GM19395 (cell line): ENCODE measurements at regions not wholly inside any gene's neighbourhood (a gene's known extent, or its start where the extent isn't known, plus 50 kb on each side); places are given as distances from the start of the nearest gene placed in this dataset.
"Not testable (repeated sequence)": the region's sequence is repeated elsewhere in the genome, so short reads cannot be mapped to it uniquely, and the experiment has no call there.

Experiments used
- ATAC-seq: cut with Tn5 transposase; IDR thresholded peaks from one replicate; pipeline ENCODE4 v1.9.1; 2021; ENCODE audit warnings: mild to moderate bottlenecking, moderate library complexity; ENCODE audit not compliant: unreplicated experiment

GRCh38 chr18:59801576-59801975, 98.2 kb upstream of the PMAIP1 start:
- no peak for ATAC-seq

DNA sequence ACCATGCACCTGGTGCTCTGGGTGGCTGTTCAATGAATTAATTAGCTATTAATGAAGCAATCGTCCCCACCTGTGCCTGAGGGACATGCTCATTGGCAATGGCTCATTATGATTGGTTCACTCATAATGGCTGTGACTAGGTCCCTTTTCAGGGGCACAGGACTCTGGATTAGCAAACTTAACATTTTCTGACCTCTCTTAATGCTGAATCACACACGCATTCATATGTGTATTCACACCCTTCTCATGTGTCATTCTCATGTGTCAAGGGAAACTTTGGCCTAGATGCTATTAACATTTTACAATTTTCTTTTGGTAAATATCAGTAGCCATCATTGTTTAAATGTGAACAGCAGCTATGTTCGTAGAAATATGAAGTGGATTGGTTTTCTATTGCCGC, 98.9 kb upstream of the PMAIP1 start:
- ATAC-seq, result no peak

- ATAC-seq, result no peak
Observed at GRCh38 chr18:59799383-59800015, 100.3 kb upstream of the PMAIP1 start.

GRCh38 chr18:59795882-59796281, 98.7 kb upstream of the CCBE1 start:
- no peak for ATAC-seq

GRCh38 chr18:59792353-59792752, 95.1 kb upstream of the CCBE1 start:
- no peak for ATAC-seq

DNA sequence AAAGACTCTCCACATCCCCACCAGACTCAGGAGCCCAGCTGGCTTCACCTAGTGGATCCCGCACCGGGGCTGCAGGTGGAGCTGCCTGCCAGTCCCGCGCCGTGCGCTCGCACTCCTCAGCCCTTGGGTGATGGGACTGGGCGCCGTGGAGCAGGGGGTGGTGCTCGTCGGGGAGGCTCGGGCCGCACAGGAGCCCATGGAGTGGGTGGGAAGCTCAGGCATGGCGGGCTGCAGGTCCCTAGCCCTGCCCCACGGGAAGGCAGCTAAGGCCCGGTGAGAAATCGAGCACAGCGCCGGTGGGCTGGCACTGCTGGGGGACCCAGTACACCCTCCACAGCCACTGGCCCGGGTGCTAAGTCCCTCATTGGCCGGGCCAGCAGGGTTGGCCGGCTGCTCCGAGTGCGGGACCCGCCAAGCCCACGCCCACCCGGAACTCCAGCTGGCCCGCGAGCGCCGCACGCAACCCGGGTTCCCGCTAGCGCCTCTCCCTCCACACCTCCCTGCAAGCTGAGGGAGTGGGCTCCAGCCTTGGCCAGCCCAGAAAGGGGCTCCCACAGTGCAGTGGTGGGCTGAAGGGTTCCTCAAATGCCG, 93.2 kb upstream of the CCBE1 start:
- ATAC-seq, result not testable (repeated sequence)

DNA sequence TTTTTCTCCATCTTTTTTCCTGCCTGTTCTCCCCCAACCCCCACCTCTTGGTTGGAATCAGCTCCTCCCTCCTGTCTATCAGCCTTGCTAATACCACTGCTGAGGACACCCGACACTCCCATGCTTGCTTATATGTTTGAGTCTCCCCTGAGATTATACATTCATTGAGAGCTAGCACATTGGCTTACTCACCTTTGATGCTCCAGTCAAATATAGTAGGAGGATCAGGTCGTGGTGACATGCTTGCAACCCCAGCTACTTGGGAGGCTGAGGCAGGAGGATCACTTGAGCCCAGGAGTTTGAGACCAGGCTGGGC, 91.5 kb upstream of the CCBE1 start:
- no peak for ATAC-seq

- ATAC-seq, result no peak
Observed at GRCh38 chr18:59787998-59788790, 91.0 kb upstream of the CCBE1 start.

DNA sequence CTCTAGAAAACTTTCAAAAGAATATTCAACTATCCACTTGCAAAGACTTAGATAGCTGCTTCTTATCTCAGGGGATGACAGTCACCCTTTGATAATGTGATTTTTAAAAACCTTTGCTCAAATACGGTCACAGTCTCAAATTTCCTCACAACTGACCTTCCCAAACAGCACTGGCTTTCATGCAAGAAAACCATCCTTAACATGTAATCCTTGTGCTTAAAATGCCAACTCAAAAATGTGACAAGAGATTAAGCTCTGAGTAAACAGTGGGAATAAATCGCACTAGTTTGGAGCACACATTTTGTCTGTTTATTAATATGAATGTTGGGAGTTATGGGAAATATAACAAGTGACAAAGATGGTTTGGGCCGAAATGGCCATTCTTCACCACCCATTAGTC, 87.5 kb upstream of the CCBE1 start:
- no peak for ATAC-seq

DNA sequence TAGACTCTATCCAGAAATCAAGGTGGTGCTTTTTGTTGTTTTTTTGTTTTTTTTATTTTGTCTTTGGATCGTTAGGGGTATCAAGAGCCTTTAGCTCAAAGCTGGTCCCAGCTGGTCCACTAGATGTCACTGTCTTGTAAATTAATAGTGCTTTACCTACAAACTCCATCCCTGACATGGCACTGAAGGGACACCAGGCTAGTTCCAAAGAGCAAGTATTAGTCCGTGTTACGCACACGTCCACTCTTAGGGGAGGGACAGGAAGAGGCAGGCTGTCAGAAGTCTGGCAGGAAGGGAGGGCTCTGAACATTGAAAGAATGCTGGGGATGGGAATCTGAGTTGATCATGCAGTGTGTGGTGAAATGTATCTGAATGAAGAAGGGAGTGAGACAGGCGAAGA, 85.9 kb upstream of the CCBE1 start:
- ATAC-seq, result peak; percentile 94

GRCh38 chr18:59779979-59780378, 82.8 kb upstream of the CCBE1 start:
- no peak for ATAC-seq

- ATAC-seq, result no peak
Observed at GRCh38 chr18:59778434-59778833, 81.2 kb upstream of the CCBE1 start.

DNA sequence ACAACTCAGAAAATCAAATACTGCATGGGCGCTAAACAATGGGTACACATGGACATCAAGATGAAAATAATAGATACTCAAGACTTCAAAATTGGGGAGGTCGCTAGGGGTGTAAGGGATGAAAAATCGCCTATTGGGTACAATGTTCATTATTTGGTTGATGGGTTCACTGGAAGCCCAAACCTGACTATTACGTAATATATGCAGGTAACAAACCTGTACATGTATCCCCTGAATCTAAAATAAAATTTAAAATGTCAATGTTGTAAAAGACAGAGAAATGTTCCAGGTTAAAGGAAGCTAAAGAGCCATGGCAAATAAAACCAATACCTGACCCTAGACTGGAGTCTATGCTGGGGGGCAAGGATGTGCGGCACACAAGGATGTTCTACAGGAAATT, 80.4 kb upstream of the CCBE1 start:
- ATAC-seq, result no peak

GRCh38 chr18:59769129-59769865, 72.1 kb upstream of the CCBE1 start:
- no peak for ATAC-seq

- ATAC-seq, result no peak
Observed at GRCh38 chr18:59768409-59768808, 71.2 kb upstream of the CCBE1 start.

GRCh38 chr18:59767732-59768131, 70.5 kb upstream of the CCBE1 start:
- ATAC-seq, result no peak

- no peak for ATAC-seq
Observed at GRCh38 chr18:59765343-59765742, 68.1 kb upstream of the CCBE1 start.

DNA sequence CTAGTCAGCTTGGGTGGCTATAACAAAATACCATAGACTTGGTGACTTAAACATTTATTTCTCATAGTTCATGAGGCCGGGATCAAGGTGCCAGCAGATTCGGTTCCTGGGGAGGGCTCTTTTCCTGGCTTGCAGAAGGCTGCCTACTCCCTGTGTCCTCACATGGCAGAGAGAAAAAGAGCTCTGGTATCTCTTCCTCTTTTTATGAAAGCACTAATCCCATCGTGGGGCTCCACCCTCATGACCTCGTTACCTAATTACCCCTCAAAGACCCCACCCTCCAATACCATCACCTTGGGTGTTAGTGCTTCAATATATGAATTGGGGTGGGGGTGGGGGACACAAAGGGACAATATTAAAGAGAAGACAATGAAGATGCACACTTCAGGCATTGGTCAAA, 67.1 kb upstream of the CCBE1 start:
- ATAC-seq, result no peak

- no peak for ATAC-seq
Observed at GRCh38 chr18:59763541-59764136, 66.4 kb upstream of the CCBE1 start.

- no peak for ATAC-seq
Observed at GRCh38 chr18:59760619-59761600, 63.7 kb upstream of the CCBE1 start.
